Neural crest cell (in vitro differentiated cells): ENCODE measurements at regions not wholly inside any gene's neighbourhood (a gene's known extent, or its start where the extent isn't known, plus 50 kb on each side); places are given as distances from the start of the nearest gene placed in this dataset.

Experiments
- DNase-seq: peaks from one replicate; pipeline ENCODE4 v3.0.0; 2021; ENCODE audit warnings: low read depth, mixed read lengths, low spot score
- H3K27ac Mint-ChIP-seq: one replicate; pipeline ENCODE4 v1.8.0; 2021; ENCODE audit warnings: mild to moderate bottlenecking, mixed read lengths; ENCODE audit not compliant: unreplicated experiment
- H3K27me3 Mint-ChIP-seq: 2 replicates; pipeline ENCODE4 v1.8.0; 2021; ENCODE audit warnings: low read depth, mild to moderate bottlenecking, mixed read lengths
- H3K36me3 Mint-ChIP-seq: 2 replicates; pipeline ENCODE4 v1.8.0; 2021; ENCODE audit warnings: low read depth, mild to moderate bottlenecking, mixed read lengths
- H3K4me1 Mint-ChIP-seq: 2 replicates; pipeline ENCODE4 v1.8.0; 2021; ENCODE audit warnings: mixed read lengths
- H3K4me3 Mint-ChIP-seq: one replicate; pipeline ENCODE4 v1.8.0; 2021; ENCODE audit warnings: mild to moderate bottlenecking, mixed read lengths
- H3K9me3 Mint-ChIP-seq: 2 replicates; pipeline ENCODE4 v1.8.0; 2021; ENCODE audit warnings: mixed read lengths
- TF ChIP-seq, protein P1 (sequence below): fragments of 200-600 bp; sonication (generic); conservative IDR thresholded peaks from 2 replicates; pipeline ENCODE4 v1.5.0; 2021; ENCODE audit warnings: antibody characterized with exemption, mild to moderate bottlenecking

DNA sequence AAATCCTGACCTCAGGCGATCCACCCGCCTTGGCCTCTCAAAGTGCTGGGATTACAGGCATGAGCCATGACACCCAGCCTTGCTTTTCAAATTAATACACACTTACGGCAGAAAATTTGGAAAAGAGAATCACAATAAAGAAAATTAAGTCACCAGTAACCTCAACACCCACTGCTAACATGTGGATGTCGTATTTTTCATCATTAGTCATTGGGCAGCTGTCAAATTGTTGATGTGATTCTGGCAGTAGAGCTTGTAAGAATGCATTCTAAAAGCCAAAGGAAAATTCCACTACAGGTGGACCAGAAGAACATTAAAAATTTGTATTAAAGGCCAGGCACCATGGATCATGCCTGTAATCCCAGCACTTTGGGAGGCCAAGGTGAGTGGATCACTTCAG, 237.3 kb upstream of the TUT7 start:
- Mint-ChIP-seq H3K9me3 (no peaks in the 10 kb centered on the region), H3K4me3 (no peak overlapping the region), H3K27me3 (no peaks in the 10 kb centered on the region), H3K4me1 (no peaks in the 10 kb centered on the region), H3K27ac (no peak overlapping the region), H3K36me3 (no peaks in the 10 kb centered on the region)
- TF ChIP-seq, protein P1, sequence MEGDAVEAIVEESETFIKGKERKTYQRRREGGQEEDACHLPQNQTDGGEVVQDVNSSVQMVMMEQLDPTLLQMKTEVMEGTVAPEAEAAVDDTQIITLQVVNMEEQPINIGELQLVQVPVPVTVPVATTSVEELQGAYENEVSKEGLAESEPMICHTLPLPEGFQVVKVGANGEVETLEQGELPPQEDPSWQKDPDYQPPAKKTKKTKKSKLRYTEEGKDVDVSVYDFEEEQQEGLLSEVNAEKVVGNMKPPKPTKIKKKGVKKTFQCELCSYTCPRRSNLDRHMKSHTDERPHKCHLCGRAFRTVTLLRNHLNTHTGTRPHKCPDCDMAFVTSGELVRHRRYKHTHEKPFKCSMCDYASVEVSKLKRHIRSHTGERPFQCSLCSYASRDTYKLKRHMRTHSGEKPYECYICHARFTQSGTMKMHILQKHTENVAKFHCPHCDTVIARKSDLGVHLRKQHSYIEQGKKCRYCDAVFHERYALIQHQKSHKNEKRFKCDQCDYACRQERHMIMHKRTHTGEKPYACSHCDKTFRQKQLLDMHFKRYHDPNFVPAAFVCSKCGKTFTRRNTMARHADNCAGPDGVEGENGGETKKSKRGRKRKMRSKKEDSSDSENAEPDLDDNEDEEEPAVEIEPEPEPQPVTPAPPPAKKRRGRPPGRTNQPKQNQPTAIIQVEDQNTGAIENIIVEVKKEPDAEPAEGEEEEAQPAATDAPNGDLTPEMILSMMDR = no peak
- no peak for DNase-seq

DNA sequence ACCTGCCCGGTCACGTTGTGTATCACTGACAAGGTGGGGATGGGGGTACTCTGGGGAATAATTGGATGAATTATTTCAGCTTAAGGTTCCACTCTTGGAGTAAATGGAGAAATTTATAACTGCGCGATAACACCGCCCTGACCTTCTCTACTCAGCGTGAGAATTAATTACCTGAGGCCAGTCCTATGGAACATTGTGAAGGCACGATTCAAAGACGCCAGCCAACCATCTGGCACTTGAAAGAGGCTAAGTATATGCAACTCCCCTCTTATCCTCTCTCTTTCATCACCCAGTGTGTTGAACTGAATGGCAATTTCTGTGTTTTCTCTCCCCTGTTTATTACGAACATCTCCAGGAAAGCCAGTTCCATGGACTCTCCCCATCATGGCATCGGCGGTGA, 235.5 kb upstream of the TUT7 start:
- no peaks in the 10 kb centered on the region for H3K9me3 Mint-ChIP-seq
- no peaks in the 10 kb centered on the region for H3K36me3 Mint-ChIP-seq
- no peaks in the 10 kb centered on the region for H3K4me1 Mint-ChIP-seq
- no peak overlapping the region for H3K4me3 Mint-ChIP-seq
- no peak overlapping the region for H3K27ac Mint-ChIP-seq
- no peaks in the 10 kb centered on the region for H3K27me3 Mint-ChIP-seq
- DNase-seq = no peak
- TF ChIP-seq, protein P1 = no peak

DNA sequence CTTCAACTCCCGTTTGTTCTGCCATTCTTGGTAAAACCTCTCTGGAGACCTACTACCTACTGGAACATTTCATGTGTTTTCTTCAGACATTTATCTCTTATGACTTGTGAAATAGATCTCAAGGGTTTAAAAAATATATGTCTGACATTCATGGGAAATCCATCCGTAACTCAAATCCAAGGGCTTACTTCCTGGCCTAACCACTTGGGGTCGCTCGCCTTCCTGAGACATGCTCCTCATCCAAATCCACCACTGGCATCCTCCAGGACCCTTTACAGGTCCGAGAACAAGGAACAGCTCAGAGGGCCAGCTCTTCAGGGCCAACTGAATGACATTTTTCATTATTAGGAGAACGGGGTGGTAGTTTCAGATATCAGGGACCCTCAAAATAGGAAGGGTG, 235.1 kb upstream of the TUT7 start:
- TF ChIP-seq, protein P1 = no peak
- Mint-ChIP-seq H3K27ac (no peak overlapping the region), H3K27me3 (no peaks in the 10 kb centered on the region), H3K4me3 (no peak overlapping the region), H3K4me1 (no peaks in the 10 kb centered on the region), H3K9me3 (no peaks in the 10 kb centered on the region), H3K36me3 (no peaks in the 10 kb centered on the region)
- no peak for DNase-seq

GRCh38 chr9:86586144-86586494, 231.9 kb upstream of the TUT7 start:
- Mint-ChIP-seq H3K9me3 (no peaks in the 10 kb centered on the region), H3K27me3 (no peaks in the 10 kb centered on the region), H3K27ac (no peak overlapping the region), H3K36me3 (no peaks in the 10 kb centered on the region), H3K4me1 (no peaks in the 10 kb centered on the region), H3K4me3 (no peak overlapping the region)
- no peak for DNase-seq
- TF ChIP-seq, protein P1 = no peak

DNA sequence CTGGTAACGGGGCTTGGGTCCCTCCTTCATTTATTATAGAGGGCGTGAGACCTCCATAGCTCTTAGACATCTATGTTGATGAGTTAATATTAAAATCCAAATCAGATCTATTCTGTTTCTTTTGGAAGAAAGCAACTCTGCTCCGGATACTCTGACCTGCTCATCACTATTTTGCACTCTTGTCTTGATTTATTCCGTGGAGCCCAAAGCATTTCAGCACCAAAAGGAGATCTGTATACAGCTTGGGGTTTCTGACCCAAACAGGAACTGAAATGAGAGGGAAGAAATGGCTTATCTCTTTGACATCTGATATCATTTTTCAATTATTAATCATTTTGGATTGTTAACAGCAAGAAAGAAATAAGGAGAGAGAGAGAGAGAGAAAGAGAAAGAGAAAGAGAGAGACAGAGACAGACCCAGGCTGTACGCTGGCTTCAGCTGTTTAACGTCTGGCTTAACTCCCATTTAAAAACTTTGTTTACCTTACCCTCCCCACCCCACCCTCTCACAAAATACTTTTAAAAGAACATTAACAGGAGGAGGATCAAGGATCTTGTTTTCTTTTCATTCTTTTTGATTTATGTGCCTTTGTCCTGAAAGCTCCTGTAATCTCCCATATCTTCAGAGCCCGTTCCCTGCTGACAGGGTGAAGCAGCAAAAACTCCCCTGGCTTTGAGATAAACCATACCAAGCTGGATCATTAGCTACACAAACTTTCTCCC, 231.4 kb upstream of the TUT7 start:
- TF ChIP-seq, protein P1 = no peak

DNA sequence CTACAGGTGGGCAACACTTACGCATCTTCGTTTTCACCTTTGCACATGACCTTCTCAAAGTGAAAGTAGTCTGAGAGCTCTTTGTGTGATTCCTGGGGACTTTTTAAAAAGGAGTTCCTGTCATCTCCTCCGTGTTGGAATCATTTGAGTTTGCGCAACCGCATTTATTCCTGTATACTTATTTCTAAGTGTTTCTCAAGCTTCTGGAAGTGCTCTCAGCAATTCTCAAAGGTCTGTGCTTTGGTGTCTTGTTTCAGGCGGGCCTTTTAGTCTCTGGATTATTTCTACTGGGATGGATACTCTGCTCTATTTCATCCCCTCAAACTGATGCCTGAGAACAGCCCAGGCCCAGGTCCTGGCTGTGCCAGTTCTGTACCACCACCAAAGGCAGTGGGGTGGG, 226.5 kb upstream of the TUT7 start:
- Mint-ChIP-seq H3K27ac (no peak overlapping the region), H3K9me3 (no peaks in the 10 kb centered on the region), H3K27me3 (no peaks in the 10 kb centered on the region), H3K4me1 (peaks cover 20% of the 10 kb centered on the region), H3K4me3 (no peak overlapping the region), H3K36me3 (no peaks in the 10 kb centered on the region)
- TF ChIP-seq, protein P1 = no peak
- no peak for DNase-seq

More for the DNA sequence above, 231.4 kb upstream of the TUT7 start:
- H3K4me3 Mint-ChIP-seq = no peak overlapping the region
- no peaks in the 10 kb centered on the region for H3K4me1 Mint-ChIP-seq
- no peak for DNase-seq
- H3K36me3 Mint-ChIP-seq = no peaks in the 10 kb centered on the region
- no peaks in the 10 kb centered on the region for H3K27me3 Mint-ChIP-seq
- no peaks in the 10 kb centered on the region for H3K9me3 Mint-ChIP-seq
- no peak overlapping the region for H3K27ac Mint-ChIP-seq
